ENCODE measurements at regions not wholly inside any gene's neighbourhood (a gene's known extent, or its start where the extent isn't known, plus 50 kb on each side); places are given as distances from the start of the nearest gene placed in this dataset.

GRCh38 chr9:124137944-124138335 is 119.8 kb upstream of the NEK6 start:
- no TSS peak for BruUV-seq (replicated peaks)
- CTCF ChIA-PET = no interaction called here
- no peak overlapping the region for H3K4me3 ChIP-seq (replicated peaks in 1 of 3; ENCODE audit: insufficient read depth in 1 of 3, low read depth in 1 of 3, low read length in 3 of 3)
- no peaks in the 10 kb centered on the region for H3K36me3 ChIP-seq (ENCODE audit: control insufficient read depth in 2 of 2, extremely low read depth in 1 of 2, insufficient read depth in 2 of 2, low read length in 2 of 2)
- no peak overlapping the region for H3K9ac ChIP-seq (replicated peaks; ENCODE audit: extremely low read depth, insufficient read depth, low read length)
- no peaks in the 10 kb centered on the region for H3K9me1 ChIP-seq (replicated peaks; ENCODE audit: control insufficient read depth, extremely low read depth, insufficient read depth, low read length)
- no peaks in the 10 kb centered on the region for H3K79me2 ChIP-seq (ENCODE audit: control insufficient read depth, insufficient read depth, low read length)
- no peaks in the 10 kb centered on the region for H3K9me3 ChIP-seq (replicated peaks; ENCODE audit: control insufficient read depth, insufficient read depth, low read length)
- no peak overlapping the region for H2AFZ ChIP-seq (ENCODE audit: low read depth, low read length)
- no peaks in the 10 kb centered on the region for H3K27me3 ChIP-seq (ENCODE audit: control insufficient read depth in 2 of 2, insufficient read depth in 2 of 2, low read length in 2 of 2)
- no peak for FAIRE-seq
- H3K4me2 ChIP-seq (ENCODE audit: insufficient read depth, low read length) = no peak overlapping the region
- POLR2A ChIA-PET = no interaction called here
- no peak overlapping the region for H3K27ac ChIP-seq (ENCODE audit: insufficient read depth, low read depth, low read length)
- H3K4me1 ChIP-seq (ENCODE audit: control insufficient read depth, extremely low read depth, insufficient read depth, low read length) = peaks cover 2% of the 10 kb centered on the region
- no peak for DNase-seq (ENCODE audit: low read depth, low spot score)
- dilution Hi-C loops (cut with MboI; ENCODE audit: extremely low pct_ligation_motif_present, low sequenced_read_pairs) (no loop called here), intact Hi-C loops (cut with micrococcal nuclease) (no loop called here)
- no peak for TF ChIP-seq EZH2 (IDR thresholded peaks at IDR 0.05; ENCODE audit: borderline replicate concordance, low read depth, low read length, severe bottlenecking)
- TF ChIP-seq, protein P1, sequence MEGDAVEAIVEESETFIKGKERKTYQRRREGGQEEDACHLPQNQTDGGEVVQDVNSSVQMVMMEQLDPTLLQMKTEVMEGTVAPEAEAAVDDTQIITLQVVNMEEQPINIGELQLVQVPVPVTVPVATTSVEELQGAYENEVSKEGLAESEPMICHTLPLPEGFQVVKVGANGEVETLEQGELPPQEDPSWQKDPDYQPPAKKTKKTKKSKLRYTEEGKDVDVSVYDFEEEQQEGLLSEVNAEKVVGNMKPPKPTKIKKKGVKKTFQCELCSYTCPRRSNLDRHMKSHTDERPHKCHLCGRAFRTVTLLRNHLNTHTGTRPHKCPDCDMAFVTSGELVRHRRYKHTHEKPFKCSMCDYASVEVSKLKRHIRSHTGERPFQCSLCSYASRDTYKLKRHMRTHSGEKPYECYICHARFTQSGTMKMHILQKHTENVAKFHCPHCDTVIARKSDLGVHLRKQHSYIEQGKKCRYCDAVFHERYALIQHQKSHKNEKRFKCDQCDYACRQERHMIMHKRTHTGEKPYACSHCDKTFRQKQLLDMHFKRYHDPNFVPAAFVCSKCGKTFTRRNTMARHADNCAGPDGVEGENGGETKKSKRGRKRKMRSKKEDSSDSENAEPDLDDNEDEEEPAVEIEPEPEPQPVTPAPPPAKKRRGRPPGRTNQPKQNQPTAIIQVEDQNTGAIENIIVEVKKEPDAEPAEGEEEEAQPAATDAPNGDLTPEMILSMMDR (IDR thresholded peaks at IDR 0.05; ENCODE audit: extremely low read depth in 1 of 2, insufficient read depth in 1 of 2, low read depth in 1 of 2, low read length in 2 of 2) = no peak
- H4K20me1 ChIP-seq (replicated peaks; ENCODE audit: control insufficient read depth, extremely low read depth, insufficient read depth, low read length) = no peaks in the 10 kb centered on the region

DNA sequence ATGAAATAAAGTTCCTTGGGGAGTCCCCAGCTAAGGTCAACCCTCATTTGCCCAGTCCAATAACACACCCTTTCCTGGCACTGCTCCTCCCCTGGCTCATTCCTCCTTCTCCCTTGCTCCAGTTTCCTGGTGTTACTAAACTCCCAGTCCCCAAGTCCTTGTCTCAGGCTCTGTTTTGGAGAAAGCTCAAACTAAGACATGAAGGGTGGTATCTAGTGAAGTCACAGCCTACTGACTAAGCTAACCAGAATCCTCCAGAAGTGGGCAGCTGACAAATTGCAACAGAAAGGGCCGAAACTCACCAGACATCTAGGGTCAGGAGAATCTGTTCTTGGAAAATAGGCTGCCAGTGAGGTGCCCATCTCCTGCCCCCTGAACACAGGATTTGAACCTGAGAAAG is 118.7 kb upstream of the NEK6 start:
- TF ChIP-seq JUN (IDR thresholded peaks at IDR 0.05; ENCODE audit: borderline replicate concordance, insufficient read depth, insufficient read length, low read depth) (no peak), POLR2AphosphoS5 (IDR thresholded peaks at IDR 0.05; ENCODE audit: insufficient read depth, low read depth, low read length) (no peak), POLR2A (IDR thresholded peaks at IDR 0.05; ENCODE audit: low read depth, low read length) (no peak), FOS (IDR thresholded peaks at IDR 0.05; ENCODE audit: borderline replicate concordance, insufficient read depth, low read length) (no peak), MYC (IDR thresholded peaks at IDR 0.05; ENCODE audit: low read depth, low read length) (no peak), GATA2 (IDR thresholded peaks at IDR 0.05; ENCODE audit: insufficient read depth, insufficient read length, low read depth, low read length) (no peak), EZH2 (IDR thresholded peaks at IDR 0.05; ENCODE audit: borderline replicate concordance, low read depth, low read length, severe bottlenecking) (no peak)
- TF ChIP-seq, protein P1 (IDR thresholded peaks at IDR 0.05; ENCODE audit: extremely low read depth in 1 of 2, insufficient read depth in 1 of 2, low read depth in 1 of 2, low read length in 2 of 2) = no peak
- TF ChIP-seq, protein P2, sequence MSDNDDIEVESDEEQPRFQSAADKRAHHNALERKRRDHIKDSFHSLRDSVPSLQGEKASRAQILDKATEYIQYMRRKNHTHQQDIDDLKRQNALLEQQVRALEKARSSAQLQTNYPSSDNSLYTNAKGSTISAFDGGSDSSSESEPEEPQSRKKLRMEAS (IDR thresholded peaks at IDR 0.05; ENCODE audit: insufficient read depth, insufficient read length) = no peak
- H3K27ac ChIP-seq (ENCODE audit: insufficient read depth, low read depth, low read length) = no peak overlapping the region
- dilution Hi-C loops (cut with MboI; ENCODE audit: extremely low pct_ligation_motif_present, low sequenced_read_pairs) (no loop called here), intact Hi-C loops (cut with micrococcal nuclease) (no loop called here)
- ChIA-PET CTCF (no interaction called here), POLR2A (no interaction called here)
- no peak overlapping the region for H2AFZ ChIP-seq (ENCODE audit: low read depth, low read length)
- FAIRE-seq = no peak
- DNase-seq (ENCODE audit: low read depth, low spot score) = no peak
- H3K4me2 ChIP-seq (ENCODE audit: insufficient read depth, low read length) = no peak overlapping the region
- no peaks in the 10 kb centered on the region for H3K36me3 ChIP-seq (ENCODE audit: control insufficient read depth in 2 of 2, extremely low read depth in 1 of 2, insufficient read depth in 2 of 2, low read length in 2 of 2)
- no peak overlapping the region for H3K4me3 ChIP-seq (replicated peaks in 1 of 3; ENCODE audit: insufficient read depth in 1 of 3, low read depth in 1 of 3, low read length in 3 of 3)
- no peaks in the 10 kb centered on the region for H3K9me1 ChIP-seq (replicated peaks; ENCODE audit: control insufficient read depth, extremely low read depth, insufficient read depth, low read length)
- H4K20me1 ChIP-seq (replicated peaks; ENCODE audit: control insufficient read depth, extremely low read depth, insufficient read depth, low read length) = no peaks in the 10 kb centered on the region
- H3K27me3 ChIP-seq (ENCODE audit: control insufficient read depth in 2 of 2, insufficient read depth in 2 of 2, low read length in 2 of 2) = no peaks in the 10 kb centered on the region
- H3K9ac ChIP-seq (replicated peaks; ENCODE audit: extremely low read depth, insufficient read depth, low read length) = no peak overlapping the region
- no peaks in the 10 kb centered on the region for H3K9me3 ChIP-seq (replicated peaks; ENCODE audit: control insufficient read depth, insufficient read depth, low read length)
- no peaks in the 10 kb centered on the region for H3K79me2 ChIP-seq (ENCODE audit: control insufficient read depth, insufficient read depth, low read length)
- no TSS peak for BruUV-seq (replicated peaks)
- peaks cover 3% of the 10 kb centered on the region for H3K4me1 ChIP-seq (ENCODE audit: control insufficient read depth, extremely low read depth, insufficient read depth, low read length)
